Glutamatergic neuron (in vitro differentiated cells): ENCODE measurements at regions not wholly inside any gene's neighbourhood (a gene's known extent, or its start where the extent isn't known, plus 50 kb on each side); places are given as distances from the start of the nearest gene placed in this dataset.
"Not testable (repeated sequence)": the region's sequence is repeated elsewhere in the genome, so short reads cannot be mapped to it uniquely, and the experiment has no call there.

Source experiments
- DNase-seq: peaks from one replicate; pipeline ENCODE4 v3.0.0; 2022
- H3K27ac Mint-ChIP-seq: one replicate; pipeline ENCODE4 v1.8.0; 2020; ENCODE audit warnings: mild to moderate bottlenecking, mixed read lengths, inconsistent platforms; ENCODE audit not compliant: unreplicated experiment
- H3K27me3 Mint-ChIP-seq: one replicate; pipeline ENCODE4 v1.8.0; 2020; ENCODE audit warnings: mild to moderate bottlenecking, moderate library complexity, mixed read lengths, inconsistent platforms; ENCODE audit not compliant: unreplicated experiment
- H3K36me3 Mint-ChIP-seq: one replicate; pipeline ENCODE4 v1.8.0; 2020; ENCODE audit warnings: mild to moderate bottlenecking, mixed read lengths, inconsistent platforms; ENCODE audit not compliant: unreplicated experiment
- H3K4me1 Mint-ChIP-seq: one replicate; pipeline ENCODE4 v1.8.0; 2020; ENCODE audit warnings: mild to moderate bottlenecking, low read depth, mixed read lengths, inconsistent platforms; ENCODE audit not compliant: unreplicated experiment
- H3K4me3 Mint-ChIP-seq: one replicate; pipeline ENCODE4 v1.8.0; 2020; ENCODE audit warnings: mild to moderate bottlenecking, mixed read lengths, inconsistent platforms; ENCODE audit not compliant: unreplicated experiment
- H3K9me3 Mint-ChIP-seq: one replicate; pipeline ENCODE4 v1.8.0; 2020; ENCODE audit warnings: mild to moderate bottlenecking, moderate library complexity, mixed read lengths, inconsistent platforms; ENCODE audit not compliant: unreplicated experiment
- TF ChIP-seq, protein P1 (sequence below): fragments of 200-600 bp; sonication (generic); IDR thresholded peaks from one replicate; pipeline ENCODE4 v1.5.0; 2021; ENCODE audit not compliant: partially characterized antibody, unreplicated experiment

GRCh38 chr20:48378976-48379675 lies 448.7 kb downstream of the PREX1 start:
- no peak for DNase-seq
- Mint-ChIP-seq H3K27ac (no peak overlapping the region), H3K36me3 (no peaks in the 10 kb centered on the region), H3K4me3 (no peak overlapping the region), H3K9me3 (peaks cover 4% of the 10 kb centered on the region), H3K4me1 (peaks cover 25% of the 10 kb centered on the region), H3K27me3 (peaks cover 2% of the 10 kb centered on the region)
- TF ChIP-seq, protein P1, sequence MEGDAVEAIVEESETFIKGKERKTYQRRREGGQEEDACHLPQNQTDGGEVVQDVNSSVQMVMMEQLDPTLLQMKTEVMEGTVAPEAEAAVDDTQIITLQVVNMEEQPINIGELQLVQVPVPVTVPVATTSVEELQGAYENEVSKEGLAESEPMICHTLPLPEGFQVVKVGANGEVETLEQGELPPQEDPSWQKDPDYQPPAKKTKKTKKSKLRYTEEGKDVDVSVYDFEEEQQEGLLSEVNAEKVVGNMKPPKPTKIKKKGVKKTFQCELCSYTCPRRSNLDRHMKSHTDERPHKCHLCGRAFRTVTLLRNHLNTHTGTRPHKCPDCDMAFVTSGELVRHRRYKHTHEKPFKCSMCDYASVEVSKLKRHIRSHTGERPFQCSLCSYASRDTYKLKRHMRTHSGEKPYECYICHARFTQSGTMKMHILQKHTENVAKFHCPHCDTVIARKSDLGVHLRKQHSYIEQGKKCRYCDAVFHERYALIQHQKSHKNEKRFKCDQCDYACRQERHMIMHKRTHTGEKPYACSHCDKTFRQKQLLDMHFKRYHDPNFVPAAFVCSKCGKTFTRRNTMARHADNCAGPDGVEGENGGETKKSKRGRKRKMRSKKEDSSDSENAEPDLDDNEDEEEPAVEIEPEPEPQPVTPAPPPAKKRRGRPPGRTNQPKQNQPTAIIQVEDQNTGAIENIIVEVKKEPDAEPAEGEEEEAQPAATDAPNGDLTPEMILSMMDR, result no peak

DNA sequence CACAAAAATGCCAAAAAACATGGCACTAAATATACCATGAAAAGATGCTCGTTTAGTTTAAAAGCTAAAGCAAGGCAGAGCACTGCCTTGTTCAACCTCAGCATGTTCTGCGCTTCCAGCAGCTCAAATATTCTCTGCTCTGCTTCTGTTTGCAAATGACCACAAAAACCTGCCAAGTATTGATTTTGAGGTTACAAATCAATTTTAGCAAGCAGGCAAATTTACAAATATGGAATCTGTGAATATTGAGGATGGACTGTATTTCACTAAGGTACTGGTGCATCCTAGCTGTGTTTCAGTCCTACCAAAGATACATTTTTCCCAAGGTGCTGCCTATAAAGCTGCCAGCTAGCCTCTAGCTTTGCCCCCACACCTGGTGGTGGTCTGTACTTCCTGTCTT lies 449.9 kb downstream of the PREX1 start:
- DNase-seq, result no peak
- peaks cover 25% of the 10 kb centered on the region for H3K4me1 Mint-ChIP-seq
- H3K9me3 Mint-ChIP-seq, result peaks cover 4% of the 10 kb centered on the region
- TF ChIP-seq, protein P1, result no peak
- H3K27ac Mint-ChIP-seq, result no peak overlapping the region
- no peaks in the 10 kb centered on the region for H3K36me3 Mint-ChIP-seq
- no peak overlapping the region for H3K4me3 Mint-ChIP-seq
- peaks cover 4% of the 10 kb centered on the region for H3K27me3 Mint-ChIP-seq

GRCh38 chr20:48375804-48376203 lies 452.0 kb downstream of the PREX1 start:
- Mint-ChIP-seq H3K27me3 (peaks cover 4% of the 10 kb centered on the region), H3K9me3 (peaks cover 2% of the 10 kb centered on the region), H3K4me1 (peaks cover 22% of the 10 kb centered on the region), H3K27ac (no peak overlapping the region), H3K4me3 (no peak overlapping the region), H3K36me3 (no peaks in the 10 kb centered on the region)
- no peak for DNase-seq
- TF ChIP-seq, protein P1, result no peak

DNA sequence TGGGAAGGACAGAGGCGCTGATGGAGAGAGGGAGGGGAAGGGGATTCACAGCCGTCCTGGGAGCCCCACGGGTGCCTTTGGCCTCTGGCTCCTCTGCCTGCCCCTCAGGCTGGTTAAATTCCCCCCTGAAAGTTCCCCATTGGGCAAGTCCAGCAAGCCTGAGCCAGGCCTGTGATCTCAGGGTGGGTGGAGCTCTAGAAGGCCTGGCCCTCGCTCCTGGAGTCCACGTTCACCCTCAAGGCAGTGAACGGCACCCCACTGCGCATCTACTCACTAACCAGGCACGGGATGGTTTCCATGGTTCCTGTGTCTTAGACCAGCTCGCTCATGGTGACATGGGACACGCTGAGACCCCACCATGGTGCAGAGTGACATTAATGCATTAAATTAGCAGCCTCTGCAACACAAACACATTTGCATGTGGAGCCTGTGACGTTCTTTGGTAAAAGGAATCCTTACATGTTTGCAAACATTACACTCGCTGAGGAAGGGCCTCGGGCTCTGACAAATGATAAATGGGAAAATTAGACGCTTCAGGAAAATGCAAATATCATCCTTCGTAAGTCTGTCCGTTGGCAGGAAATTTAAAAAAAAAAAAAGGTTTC lies 452.7 kb downstream of the PREX1 start:
- H3K9me3 Mint-ChIP-seq, result peaks cover 2% of the 10 kb centered on the region
- no peak overlapping the region for H3K4me3 Mint-ChIP-seq
- H3K27me3 Mint-ChIP-seq, result peaks cover 4% of the 10 kb centered on the region
- H3K4me1 Mint-ChIP-seq, result peaks cover 17% of the 10 kb centered on the region
- TF ChIP-seq, protein P1, result no peak
- no peaks in the 10 kb centered on the region for H3K36me3 Mint-ChIP-seq
- no peak for DNase-seq
- no peak overlapping the region for H3K27ac Mint-ChIP-seq

DNA sequence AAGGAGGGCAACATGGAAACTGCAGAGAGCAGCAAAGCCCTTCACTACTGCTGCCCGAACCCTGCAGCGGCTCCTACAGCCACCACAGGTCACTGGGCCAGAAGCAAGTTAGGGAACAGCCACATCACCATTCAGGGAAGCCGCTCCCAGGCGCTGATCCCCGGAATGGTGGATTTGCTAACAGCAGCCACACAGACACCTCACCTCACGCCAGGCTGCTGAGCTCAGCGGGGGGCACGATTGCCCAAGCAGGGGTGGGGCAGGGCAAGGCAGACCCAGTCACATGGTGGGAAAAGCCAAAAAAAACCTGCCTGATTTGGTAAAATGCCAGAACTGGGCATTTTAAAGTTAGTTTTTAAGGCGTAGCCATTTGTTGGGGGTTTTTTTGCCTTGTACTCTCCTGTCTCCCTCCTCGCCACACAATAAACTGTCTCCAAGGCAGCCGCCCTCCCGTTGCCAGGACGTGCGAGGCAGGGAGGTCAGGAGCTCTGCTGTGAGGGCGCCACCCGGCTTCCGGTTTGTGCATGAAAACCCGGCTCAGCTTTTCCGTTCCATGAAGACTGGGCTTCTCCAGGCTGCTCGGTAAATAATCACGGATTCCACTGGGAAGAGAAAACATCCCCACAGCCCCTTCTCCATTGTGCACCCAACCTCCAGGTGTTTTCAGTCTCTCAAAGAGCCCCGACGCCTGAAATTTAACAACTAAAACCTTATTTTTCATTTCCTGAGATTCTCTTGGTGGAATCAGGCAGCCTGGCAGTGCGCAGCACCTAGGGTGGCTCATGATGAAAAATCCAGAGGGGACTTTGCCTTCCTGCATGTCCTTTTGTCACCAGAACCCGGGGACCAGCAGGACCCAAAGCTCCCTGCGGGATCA lies 453.5 kb downstream of the PREX1 start:
- H3K27me3 Mint-ChIP-seq, H3K9me3 Mint-ChIP-seq, H3K4me3 Mint-ChIP-seq, H3K27ac Mint-ChIP-seq, H3K36me3 Mint-ChIP-seq: not testable (repeated sequence)
- peak; percentile 56 for DNase-seq
- H3K4me1 Mint-ChIP-seq, result peaks cover 20% of the 10 kb centered on the region
